MG63 (cell line): ENCODE measurements at regions not wholly inside any gene's neighbourhood (a gene's known extent, or its start where the extent isn't known, plus 50 kb on each side); places are given as distances from the start of the nearest gene placed in this dataset.

Experiments
- DNase-seq: peaks from one replicate; pipeline ENCODE4 v3.0.0-alpha.2; 2020
- H3K27me3 ChIP-seq: fragments of 250-450 bp; sonication (Bioruptor Pico); 2 replicates; pipeline ENCODE4 v1.5.1; 2020; ENCODE audit warnings: mild to moderate bottlenecking, moderate library complexity
- H3K36me3 ChIP-seq: fragments of 250-450 bp; sonication (Bioruptor Pico); 2 replicates; pipeline ENCODE4 v1.5.1; 2020; ENCODE audit warnings: mild to moderate bottlenecking, moderate library complexity
- H3K4me3 ChIP-seq: fragments of 250-450 bp; sonication (Bioruptor Pico); 2 replicates; pipeline ENCODE4 v1.5.1; 2020; ENCODE audit warnings: mild to moderate bottlenecking, moderate library complexity
- H3K9me3 ChIP-seq: fragments of 250-450 bp; sonication (Bioruptor Pico); 2 replicates; pipeline ENCODE4 v1.5.1; 2020; ENCODE audit warnings: mild to moderate bottlenecking, moderate library complexity

DNA sequence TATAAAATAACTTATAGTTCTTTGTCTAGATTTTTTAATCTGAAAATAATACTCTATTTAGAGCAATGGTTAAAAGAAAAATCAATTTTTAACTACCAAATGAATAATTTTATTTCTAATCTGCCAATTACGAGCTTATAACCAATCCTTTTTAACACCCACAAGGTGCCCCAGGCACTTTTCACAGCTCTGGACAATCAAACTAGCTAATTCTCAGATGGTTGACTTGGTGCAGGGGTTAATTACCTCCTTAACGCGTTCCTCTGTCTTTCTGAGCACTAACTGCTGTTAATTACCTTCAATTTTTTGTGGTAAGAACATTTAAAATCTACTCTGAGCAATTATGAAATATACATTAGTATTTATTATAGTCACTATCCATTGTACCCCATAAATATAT is 109.6 kb upstream of the PJA2 start:
- Histone ChIP-seq H3K9me3 (no peaks in the 10 kb centered on the region), H3K4me3 (no peak overlapping the region), H3K36me3 (no peaks in the 10 kb centered on the region), H3K27me3 (no peaks in the 10 kb centered on the region)
- no peak for DNase-seq

DNA sequence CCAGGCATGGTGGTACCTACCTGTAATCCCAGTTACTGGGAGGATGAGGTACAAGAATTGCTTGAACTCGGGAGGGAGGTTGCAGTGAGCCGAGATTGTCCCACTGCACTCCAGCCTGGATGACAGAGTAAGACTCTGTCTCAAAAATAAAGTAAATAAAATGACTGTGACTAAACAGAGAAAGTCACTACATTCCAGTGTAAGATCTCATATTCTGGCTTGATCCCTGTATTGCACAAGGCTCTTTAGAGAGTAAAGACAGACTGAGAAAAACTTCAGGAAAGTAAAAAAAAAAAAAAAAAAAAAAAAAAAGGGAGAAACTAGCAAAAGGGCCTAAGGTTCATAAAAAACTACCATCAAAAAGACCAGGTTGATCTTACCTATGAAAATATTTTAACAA is 106.6 kb upstream of the PJA2 start:
- H3K27me3 ChIP-seq = no peaks in the 10 kb centered on the region
- no peak overlapping the region for H3K4me3 ChIP-seq
- H3K9me3 ChIP-seq = no peaks in the 10 kb centered on the region
- DNase-seq = no peak
- H3K36me3 ChIP-seq = no peaks in the 10 kb centered on the region

DNA sequence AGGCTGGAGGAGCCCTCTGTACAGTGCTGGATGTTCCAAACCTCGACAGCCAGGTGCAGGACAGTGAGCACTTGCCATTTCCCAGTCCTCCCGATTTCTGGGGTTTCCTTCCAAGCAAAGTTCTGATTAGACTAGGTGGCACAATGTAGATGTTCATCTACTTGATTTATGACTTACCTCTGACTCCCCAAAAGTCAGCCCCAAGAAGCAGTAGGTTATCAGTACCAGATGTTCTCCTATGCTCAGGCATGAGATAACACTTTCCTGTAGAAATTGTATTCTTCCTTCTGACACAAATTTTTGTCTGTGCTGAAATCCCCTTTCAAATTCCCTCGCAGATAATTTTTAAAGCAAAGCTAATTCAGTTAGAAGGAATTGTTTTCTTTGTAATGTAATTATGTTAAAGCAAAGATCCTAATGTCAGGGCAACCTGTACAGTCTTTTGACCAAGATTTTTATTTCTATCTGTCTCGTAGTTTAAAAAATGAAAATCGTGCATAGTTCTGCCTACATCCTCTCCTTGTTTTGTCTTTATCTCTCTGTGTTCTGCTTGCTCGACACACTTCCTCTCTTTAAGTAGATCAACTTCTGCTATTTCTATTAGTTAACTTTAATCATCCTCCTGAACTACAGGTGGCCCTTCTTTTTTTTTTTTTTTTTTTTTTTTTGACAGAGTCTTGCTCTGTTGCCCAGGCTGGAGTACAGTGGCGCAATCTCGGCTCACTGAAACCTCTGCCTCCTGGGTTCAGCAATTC is 102.4 kb upstream of the PJA2 start:
- DNase-seq = no peak
- H3K9me3 ChIP-seq = no peaks in the 10 kb centered on the region

DNA sequence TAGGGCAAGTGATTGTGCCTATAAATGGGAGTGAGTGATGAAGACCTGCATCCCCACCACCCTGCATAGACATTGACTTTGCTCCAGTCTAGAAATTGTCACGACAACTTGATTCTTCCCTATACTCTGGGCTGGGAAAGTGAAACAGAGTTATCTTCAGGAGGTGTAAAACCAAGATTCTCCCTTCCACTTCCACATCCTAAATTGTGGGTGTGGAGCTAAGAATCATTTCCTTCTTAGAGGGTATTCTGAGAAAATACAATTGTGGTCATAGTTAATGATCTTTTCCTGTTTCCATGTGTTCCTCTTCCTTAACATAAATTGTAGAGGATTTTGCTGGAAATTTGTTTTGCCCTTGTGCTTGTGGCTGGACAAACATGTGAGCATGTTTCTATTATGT is 96.8 kb upstream of the PJA2 start:
- no peaks in the 10 kb centered on the region for H3K36me3 ChIP-seq
- no peaks in the 10 kb centered on the region for H3K27me3 ChIP-seq
- no peaks in the 10 kb centered on the region for H3K9me3 ChIP-seq
- no peak overlapping the region for H3K4me3 ChIP-seq
- DNase-seq = no peak

More for the DNA sequence above, 102.4 kb upstream of the PJA2 start:
- Histone ChIP-seq H3K36me3 (no peaks in the 10 kb centered on the region), H3K4me3 (no peak overlapping the region), H3K27me3 (no peaks in the 10 kb centered on the region)

DNA sequence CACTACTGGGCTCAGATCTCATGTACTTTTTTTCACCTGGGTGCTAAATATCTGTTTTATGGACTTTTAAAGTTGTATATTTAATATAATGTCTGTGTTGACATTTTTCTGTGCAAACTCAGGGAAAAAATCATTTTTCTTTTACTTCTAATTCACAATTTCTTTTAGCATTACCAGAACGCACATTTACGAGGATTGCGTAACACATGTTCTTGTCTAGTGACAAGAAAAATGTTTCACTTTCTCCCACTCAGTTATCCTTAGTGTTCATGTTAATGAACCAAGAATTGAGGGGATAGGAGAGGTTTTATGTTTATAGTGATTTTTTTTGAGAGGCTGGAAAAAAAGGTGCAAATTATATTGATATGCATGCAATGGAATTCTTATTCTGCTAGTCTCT is 86.3 kb upstream of the PJA2 start:
- peaks cover 2% of the 10 kb centered on the region for H3K27me3 ChIP-seq
- H3K36me3 ChIP-seq = no peaks in the 10 kb centered on the region
- DNase-seq = no peak
- H3K9me3 ChIP-seq = no peaks in the 10 kb centered on the region
- no peak overlapping the region for H3K4me3 ChIP-seq

DNA sequence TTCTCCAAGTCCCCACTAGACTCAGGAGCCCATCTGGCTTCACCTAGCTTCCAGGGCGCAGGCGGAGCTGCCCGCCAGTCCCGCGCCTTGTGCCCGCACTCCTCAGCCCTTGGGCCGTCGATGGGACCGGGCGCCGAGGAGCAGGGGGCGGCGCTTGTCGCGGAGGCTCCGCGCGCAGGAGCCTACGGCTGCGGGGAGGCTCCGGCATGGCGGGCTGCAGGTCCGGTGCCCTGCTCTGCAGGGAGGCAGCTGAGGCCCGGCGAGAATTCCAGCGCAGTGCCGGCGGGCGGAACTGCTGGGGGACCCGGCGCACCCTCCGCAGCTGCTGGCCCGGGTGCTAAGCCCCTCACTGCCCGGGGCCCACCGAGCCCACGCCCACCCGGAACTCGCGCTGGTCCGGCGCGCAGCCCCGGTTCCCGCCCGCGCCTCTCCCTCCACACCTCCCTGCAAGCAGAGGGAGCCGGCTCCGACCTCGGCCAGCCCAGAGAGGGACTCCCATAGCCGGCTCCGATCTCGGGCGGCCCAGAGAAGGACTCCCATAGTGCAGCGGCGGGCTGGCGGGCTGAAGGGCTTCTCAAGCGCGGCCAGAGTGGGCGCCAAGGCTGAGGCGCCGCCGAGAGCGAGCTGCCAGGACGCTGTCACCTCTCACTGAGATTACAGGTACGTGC is 78.1 kb upstream of the PJA2 start:
- H3K36me3 ChIP-seq = no peaks in the 10 kb centered on the region
- no peak for DNase-seq
- H3K9me3 ChIP-seq = peaks cover 2% of the 10 kb centered on the region
- no peak overlapping the region for H3K4me3 ChIP-seq
- H3K27me3 ChIP-seq = peaks cover 2% of the 10 kb centered on the region; the same call in 1 of the 2 replicates

DNA sequence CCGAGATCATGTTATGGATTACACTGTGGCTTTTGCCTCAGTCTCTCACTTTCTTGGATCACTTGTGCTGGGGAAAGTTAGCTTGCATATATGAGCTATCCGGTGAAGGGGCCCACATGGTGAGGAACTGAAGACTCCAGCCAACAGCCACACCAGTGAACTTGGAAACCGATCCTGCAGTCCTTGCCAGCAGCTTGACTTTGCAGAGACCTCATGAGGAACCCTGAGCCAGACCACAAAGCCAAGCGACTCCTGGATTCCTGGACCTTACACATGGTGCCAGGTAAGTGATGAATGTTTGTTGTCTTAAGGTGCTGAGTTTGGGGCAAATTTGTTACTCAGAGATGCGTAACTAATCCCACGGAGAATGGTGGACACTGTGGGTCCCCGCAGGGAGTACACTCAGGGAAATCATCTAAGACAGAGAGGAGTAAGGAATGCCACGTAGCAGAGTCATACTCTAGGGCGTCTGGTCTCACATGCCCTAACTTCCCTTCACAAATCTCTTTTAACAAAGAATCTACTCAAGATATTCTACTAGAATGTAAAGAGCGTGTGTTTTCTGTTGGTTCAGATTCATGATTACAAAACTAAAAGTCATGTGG is 76.5 kb upstream of the PJA2 start:
- Histone ChIP-seq H3K9me3 (peaks cover 2% of the 10 kb centered on the region), H3K4me3 (no peak overlapping the region), H3K27me3 (no peaks in the 10 kb centered on the region), H3K36me3 (no peaks in the 10 kb centered on the region)
- DNase-seq = peak; percentile 91

DNA sequence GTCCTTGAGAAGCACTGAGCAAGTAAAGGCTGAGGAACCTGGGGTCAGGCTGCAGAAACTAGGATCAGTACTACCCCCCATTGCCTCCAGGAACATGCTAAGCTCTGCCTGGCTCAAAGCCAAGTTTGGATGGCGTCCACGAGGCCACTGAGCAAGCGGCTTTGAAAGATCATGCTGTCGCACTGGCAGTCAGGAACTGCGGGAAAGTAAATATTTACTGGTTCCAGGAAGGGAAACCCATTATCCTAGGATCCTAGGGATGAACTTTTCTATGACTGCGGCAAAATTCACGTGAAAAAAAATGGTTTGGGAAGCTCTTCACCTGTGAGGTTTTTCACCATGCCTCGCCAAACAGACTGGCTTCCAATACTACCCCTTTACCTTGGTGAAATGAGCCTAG is 75.3 kb upstream of the PJA2 start:
- Histone ChIP-seq H3K4me3 (no peak overlapping the region), H3K36me3 (no peaks in the 10 kb centered on the region), H3K27me3 (no peaks in the 10 kb centered on the region), H3K9me3 (peaks cover 2% of the 10 kb centered on the region)
- DNase-seq = peak; percentile 41

DNA sequence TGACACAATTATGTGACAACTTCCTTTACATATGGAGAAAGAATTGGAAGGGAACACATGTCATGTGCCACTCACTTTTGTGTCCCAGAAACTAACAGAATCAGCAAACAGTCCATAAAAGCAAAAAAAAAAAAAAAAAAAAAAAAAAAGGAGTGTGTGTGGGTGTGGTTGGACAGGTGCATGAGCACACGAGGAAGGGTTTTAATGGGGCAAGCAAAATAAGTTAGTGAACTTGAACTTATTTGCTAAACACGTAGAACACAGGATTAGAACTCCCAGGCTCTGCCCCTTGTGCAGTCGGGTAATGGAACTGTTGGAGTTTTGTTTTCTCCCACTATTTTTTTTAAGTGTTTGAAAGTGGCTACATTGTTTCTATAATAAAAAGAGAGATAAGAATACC is 74.8 kb upstream of the PJA2 start:
- Histone ChIP-seq H3K27me3 (no peaks in the 10 kb centered on the region), H3K36me3 (no peaks in the 10 kb centered on the region), H3K4me3 (no peak overlapping the region), H3K9me3 (peaks cover 2% of the 10 kb centered on the region; the same call in 1 of the 2 replicates)
- DNase-seq = no peak

DNA sequence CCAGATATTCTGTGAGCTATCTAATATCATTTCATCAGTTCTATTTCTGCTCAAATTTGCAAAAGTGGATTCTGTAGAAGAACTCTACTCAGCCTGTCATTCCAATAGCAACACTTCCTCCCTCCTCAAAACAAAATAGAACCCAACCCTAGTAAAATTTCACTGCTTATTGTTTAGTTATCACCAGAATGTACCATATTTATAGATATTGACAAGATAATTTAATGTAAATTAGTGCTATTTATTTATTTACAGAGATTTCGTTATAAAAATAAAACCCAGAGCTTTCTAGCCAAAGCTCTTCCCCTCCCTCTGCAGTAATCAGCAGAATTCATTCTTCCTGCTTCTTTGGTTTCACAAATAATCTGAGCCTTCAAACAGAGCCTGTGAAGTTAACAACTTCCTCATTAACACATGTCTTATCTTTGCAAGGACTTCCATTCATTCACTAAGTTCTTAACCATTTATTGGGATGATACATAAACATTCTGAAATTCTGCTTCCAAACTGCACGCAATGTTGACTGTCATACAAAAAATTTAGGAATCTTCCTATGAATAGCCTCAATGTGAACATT is 73.7 kb upstream of the PJA2 start:
- H3K27me3 ChIP-seq = no peaks in the 10 kb centered on the region
- H3K4me3 ChIP-seq = no peak overlapping the region
- no peaks in the 10 kb centered on the region for H3K36me3 ChIP-seq
- no peak for DNase-seq
- peaks cover 2% of the 10 kb centered on the region; the same call in 1 of the 2 replicates for H3K9me3 ChIP-seq

DNA sequence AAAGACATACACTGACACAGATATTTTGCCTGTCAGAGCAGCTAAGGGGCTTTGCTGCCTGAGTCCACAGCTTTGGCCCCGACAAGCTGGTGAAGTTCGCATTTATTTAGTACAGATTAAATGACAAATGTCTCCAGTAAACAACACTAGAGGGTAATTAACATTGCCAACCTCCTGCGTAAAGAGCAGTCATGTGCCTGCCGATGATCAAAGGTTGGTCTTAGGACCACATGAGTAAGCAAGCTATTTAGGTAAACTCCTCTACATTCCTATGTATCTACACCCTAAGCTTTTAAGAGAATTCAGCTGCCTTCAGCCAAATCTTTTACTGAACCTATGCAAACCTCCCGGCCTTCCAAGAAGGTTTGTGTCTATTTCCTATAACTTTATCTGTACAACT is 73.0 kb upstream of the PJA2 start:
- Histone ChIP-seq H3K27me3 (no peaks in the 10 kb centered on the region), H3K36me3 (no peaks in the 10 kb centered on the region), H3K4me3 (no peak overlapping the region), H3K9me3 (0 out of 2 replicates have a peak, but pooled peaks cover 4% of the 10 kb centered on the region)
- no peak for DNase-seq

DNA sequence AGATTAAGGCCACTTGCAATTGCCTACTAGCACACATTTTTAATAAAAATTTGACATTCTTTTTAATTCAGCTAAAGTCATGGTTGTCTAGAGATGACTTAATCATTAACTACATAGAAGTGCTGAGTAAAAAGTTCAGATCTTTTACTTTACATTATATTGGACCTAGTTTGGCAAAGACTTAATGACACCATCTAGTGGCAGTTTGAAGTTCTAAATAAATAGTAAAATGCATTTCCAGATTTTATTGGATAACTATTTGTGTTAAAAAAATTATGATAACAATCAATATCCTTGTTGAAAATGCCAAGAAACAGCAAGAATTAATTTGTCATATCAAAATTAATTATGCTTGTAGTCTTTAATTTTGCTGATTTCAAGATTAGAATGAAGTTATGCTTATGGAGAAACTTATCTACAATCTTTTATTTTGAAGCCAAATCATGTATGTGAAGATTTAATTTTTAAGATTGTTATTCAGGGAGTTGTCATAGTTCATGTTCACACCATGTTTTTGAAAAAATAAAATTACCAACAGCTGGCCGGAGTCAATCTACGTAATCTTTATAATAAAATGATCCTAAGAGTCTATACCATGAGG is 69.6 kb upstream of the PJA2 start:
- no peak for DNase-seq
- no peaks in the 10 kb centered on the region for H3K36me3 ChIP-seq

DNA sequence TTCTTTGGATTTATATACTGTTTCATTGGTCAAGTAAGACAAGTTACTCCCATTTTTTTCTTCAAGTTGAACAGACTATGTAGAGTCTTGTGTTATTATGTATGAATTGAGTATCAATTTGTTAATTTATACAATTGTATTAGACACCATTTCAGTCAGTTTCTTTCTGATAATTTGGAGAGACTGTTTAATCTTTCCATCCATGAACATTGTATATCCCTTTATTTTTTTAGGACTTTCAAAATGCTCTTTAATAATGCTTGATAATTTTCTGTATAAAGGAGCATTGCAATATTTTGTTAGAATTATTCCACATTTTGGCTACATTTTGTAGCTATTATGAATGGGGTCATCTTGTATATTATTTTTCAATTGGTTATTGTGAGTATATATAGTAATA is 69.1 kb upstream of the PJA2 start:
- Histone ChIP-seq H3K36me3 (no peaks in the 10 kb centered on the region), H3K9me3 (0 out of 2 replicates have a peak, but pooled peaks cover 2% of the 10 kb centered on the region), H3K27me3 (no peaks in the 10 kb centered on the region), H3K4me3 (no peak overlapping the region)
- no peak for DNase-seq

More for the DNA sequence above, 69.6 kb upstream of the PJA2 start:
- Histone ChIP-seq H3K4me3 (no peak overlapping the region), H3K27me3 (no peaks in the 10 kb centered on the region), H3K9me3 (0 out of 2 replicates have a peak, but pooled peaks cover 2% of the 10 kb centered on the region)

DNA sequence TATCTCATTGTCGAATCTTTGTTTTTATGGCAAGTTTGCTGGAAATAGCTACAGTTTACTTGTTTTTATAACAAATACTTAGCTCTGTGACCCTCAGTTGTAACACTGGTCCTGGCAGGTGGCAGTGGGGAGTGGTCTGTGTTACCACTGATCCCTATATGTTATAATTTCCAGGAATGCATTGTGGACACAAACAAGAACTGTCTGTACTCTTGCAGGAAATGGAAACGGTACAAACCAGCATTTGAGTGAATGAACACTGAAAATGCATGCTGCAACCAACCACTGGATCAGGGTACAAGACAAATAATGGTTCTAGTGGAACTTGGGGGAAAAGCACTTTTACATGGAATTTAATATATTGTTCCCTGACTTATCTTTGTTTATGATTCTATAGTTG is 66.5 kb upstream of the PJA2 start:
- H3K36me3 ChIP-seq = no peaks in the 10 kb centered on the region
- H3K27me3 ChIP-seq = no peaks in the 10 kb centered on the region
- DNase-seq = no peak
- no peak overlapping the region for H3K4me3 ChIP-seq
- 0 out of 2 replicates have a peak, but pooled peaks cover 2% of the 10 kb centered on the region for H3K9me3 ChIP-seq

DNA sequence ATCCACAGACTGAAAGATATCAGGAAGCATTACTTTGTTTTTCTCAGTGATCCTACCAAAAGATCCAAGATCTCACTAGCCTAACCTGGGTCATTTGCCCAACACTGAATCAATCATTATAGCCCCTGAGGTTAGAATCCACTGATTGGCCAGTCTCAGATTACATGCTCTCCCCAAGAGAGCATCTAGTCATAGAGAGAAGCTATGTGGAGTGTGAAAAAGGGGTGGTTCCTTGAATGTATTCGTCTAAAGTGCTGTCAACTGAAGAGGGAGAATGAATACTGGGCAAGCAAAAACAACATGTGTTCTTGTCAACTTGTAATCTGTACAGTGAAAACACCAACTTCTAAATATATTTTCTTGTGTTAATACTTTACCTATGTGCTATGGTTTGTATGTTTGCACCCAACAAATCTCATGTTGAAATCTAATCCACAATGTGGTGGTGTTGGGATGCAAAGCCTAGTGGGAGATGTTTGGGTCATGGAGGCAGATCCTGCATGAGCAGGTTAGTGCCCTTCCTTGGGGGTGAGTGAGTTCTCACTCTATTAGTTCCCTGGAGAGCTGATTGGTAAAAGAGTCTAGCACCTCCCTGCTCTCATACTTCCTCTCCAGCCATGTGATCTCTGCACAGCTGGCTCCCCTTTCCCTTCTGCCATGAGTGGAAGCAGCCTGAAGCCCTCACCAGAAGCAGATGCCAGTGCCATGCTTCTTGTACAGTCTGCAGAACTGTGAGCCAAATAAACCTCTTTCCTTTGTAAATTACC is 60.3 kb upstream of the PJA2 start:
- DNase-seq = no peak
- H3K9me3 ChIP-seq = no peaks in the 10 kb centered on the region
- no peaks in the 10 kb centered on the region for H3K36me3 ChIP-seq
- H3K27me3 ChIP-seq = no peaks in the 10 kb centered on the region
- no peak overlapping the region for H3K4me3 ChIP-seq

DNA sequence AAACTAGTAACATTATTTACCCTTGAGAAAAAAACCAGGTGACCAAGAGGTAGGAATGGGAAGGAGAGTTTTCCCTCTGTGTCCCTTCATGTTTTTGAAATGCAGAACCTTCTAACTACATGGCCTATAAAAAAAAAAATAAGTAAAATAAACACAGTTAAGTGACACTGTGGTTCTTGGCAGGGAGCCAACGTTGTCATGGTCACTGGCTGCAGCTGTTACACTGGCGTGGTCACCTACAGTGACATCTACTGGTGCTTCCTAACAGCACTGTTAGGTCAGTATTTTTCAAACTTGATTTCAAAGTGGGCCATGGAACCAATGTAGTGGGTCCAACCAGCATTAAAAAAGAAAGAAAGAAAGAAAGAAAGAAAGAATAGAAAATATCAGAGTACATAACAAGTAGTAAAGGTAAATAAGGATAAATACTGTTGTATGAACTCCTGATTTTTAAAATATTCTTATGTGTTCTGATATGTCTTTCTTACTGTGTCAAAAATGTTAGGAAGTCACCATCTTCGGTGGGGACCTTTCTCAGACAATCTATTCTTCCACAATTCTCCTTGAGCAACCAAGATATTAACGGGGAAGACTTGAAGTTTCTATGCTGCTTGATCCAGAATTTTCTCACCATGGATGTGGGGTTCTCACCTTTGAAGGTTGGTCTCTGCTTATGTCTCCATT is 59.1 kb upstream of the PJA2 start:
- no peaks in the 10 kb centered on the region for H3K27me3 ChIP-seq

More for the DNA sequence above, 59.1 kb upstream of the PJA2 start:
- Histone ChIP-seq H3K9me3 (no peaks in the 10 kb centered on the region), H3K4me3 (no peak overlapping the region), H3K36me3 (no peaks in the 10 kb centered on the region)
- peak; percentile 96 for DNase-seq
